H1 (cell line): ENCODE measurements at regions not wholly inside any gene's neighbourhood (a gene's known extent, or its start where the extent isn't known, plus 50 kb on each side); places are given as distances from the start of the nearest gene placed in this dataset.

Experiments
- CTCF ChIA-PET: fragments of 300-600 bp; sonication (Branson Sonifier 250); formaldehyde crosslinking; loops from one replicate; lab custom pipeline; 2021; ENCODE audit not compliant: partially characterized antibody; lab: Charles Lee
- POLR2A ChIA-PET: fragments of 300-600 bp; sonication (Branson Sonifier 250); formaldehyde crosslinking; loops from one replicate; lab custom pipeline; 2021; ENCODE audit warnings: inconsistent platforms; ENCODE audit not compliant: partially characterized antibody; lab: Charles Lee
- DNase-seq, 2 experiments: peaks; one replicate each; pipeline versions ENCODE4 v3.0.0 to v3.0.0-alpha.2; 2010 to 2022; ENCODE audit warnings: low spot score in 2 of 2, low read depth in 1 of 2, mixed read lengths in 1 of 2
- FAIRE-seq: peaks from 2 replicates; lab custom pipeline; 2011; peaks lifted over from hg19 to GRCh38; lab: Jason Lieb, UNC
- H2AFZ ChIP-seq: 2 replicates; pipeline ENCODE4 v1.8.1; 2012; ENCODE audit warnings: low read length, inconsistent platforms
- H2AK5ac ChIP-seq: 2 replicates; pipeline ENCODE4 v1.6.1; 2013; ENCODE audit warnings: low read depth, low read length
- H2BK120ac ChIP-seq: replicated peaks from 2 replicates; pipeline ENCODE3; 2013; ENCODE audit warnings: low read depth, low read length, inconsistent platforms
- H2BK12ac ChIP-seq: 2 replicates; pipeline ENCODE4 v1.6.1; 2013; ENCODE audit warnings: low read depth, low read length
- H2BK15ac ChIP-seq: 2 replicates; pipeline ENCODE4 v1.6.1; 2013; ENCODE audit warnings: low read length
- H2BK20ac ChIP-seq: 2 replicates; pipeline ENCODE4 v1.6.1; 2013; ENCODE audit warnings: low read length
- H2BK5ac ChIP-seq: 2 replicates; pipeline ENCODE4 v1.6.1; 2013; ENCODE audit warnings: low read depth, low read length
- H3K14ac ChIP-seq: 2 replicates; pipeline ENCODE4 v1.6.1; 2013; ENCODE audit warnings: inconsistent platforms; ENCODE audit not compliant: insufficient read length
- H3K18ac ChIP-seq: 2 replicates; pipeline ENCODE4 v1.6.1; 2013; ENCODE audit warnings: low read length; ENCODE audit errors: extremely low read depth
- H3K23ac ChIP-seq: 2 replicates; pipeline ENCODE4 v1.6.1; 2013; ENCODE audit warnings: inconsistent platforms; ENCODE audit not compliant: insufficient read length
- H3K23me2 ChIP-seq: 2 replicates; pipeline ENCODE4 v1.6.1; 2013; ENCODE audit warnings: low read depth, low read length
- H3K27ac ChIP-seq: 2 replicates; pipeline ENCODE4 v1.6.1; 2011; ENCODE audit warnings: low read depth, low read length, inconsistent platforms
- H3K27me3 ChIP-seq, 4 experiments: replicated peaks in 1 of 4; 1 replicate in 1 of 4; 2 replicates in 3 of 4; pipeline versions ENCODE4 v1.6.1 to v1.8.1; 2011 to 2013; ENCODE audit warnings: low read length in 3 of 4, mild to moderate bottlenecking in 3 of 4, inconsistent platforms in 2 of 4, mixed read lengths in 2 of 4, moderate library complexity in 1 of 4; ENCODE audit not compliant: control insufficient read depth in 3 of 4, insufficient read depth in 3 of 4; ENCODE audit errors: extremely low read depth in 1 of 4
- H3K36me3 ChIP-seq, 4 experiments: 2 replicates each; pipeline versions ENCODE4 v1.6.1 to v1.8.1; 2011 to 2013; ENCODE audit warnings: mild to moderate bottlenecking in 4 of 4, low read length in 3 of 4, moderate library complexity in 2 of 4, control low read depth in 1 of 4, inconsistent platforms in 1 of 4; ENCODE audit not compliant: insufficient read depth in 4 of 4, control insufficient read depth in 2 of 4
- H3K4ac ChIP-seq: replicated peaks from 2 replicates; pipeline ENCODE3; 2013; ENCODE audit warnings: low read length, low read depth, mixed read lengths, inconsistent platforms; ENCODE audit not compliant: insufficient read length
- H3K4me1 ChIP-seq, 4 experiments: replicated peaks in 1 of 4; 1 replicate in 1 of 4; 2 replicates in 3 of 4; pipeline versions ENCODE4 v1.6.1 to v1.8.1; 2011 to 2013; ENCODE audit warnings: low read length in 3 of 4, inconsistent platforms in 2 of 4, mixed read lengths in 1 of 4; ENCODE audit not compliant: insufficient read depth in 4 of 4, control insufficient read depth in 3 of 4
- H3K4me2 ChIP-seq, 2 experiments: 2 replicates each; pipeline versions ENCODE4 v1.6.1 to v1.8.1; 2011 to 2013; ENCODE audit warnings: low read depth in 2 of 2, low read length in 2 of 2, control low read depth in 1 of 2, inconsistent platforms in 1 of 2, mild to moderate bottlenecking in 1 of 2; ENCODE audit not compliant: insufficient read depth in 1 of 2
- H3K4me3 ChIP-seq, 4 experiments: fragments of 200-600, 300-600 bp in 1 of 4; sonication (generic), shearing (Covaris generic), sonication (Bioruptor Twin) in 1 of 4; 2 replicates each; pipeline versions ENCODE4 v1.5.1 to v1.8.1; 2011 to 2016; ENCODE audit warnings: low read length in 4 of 4, low read depth in 3 of 4, control low read depth in 2 of 4, inconsistent platforms in 2 of 4, mild to moderate bottlenecking in 2 of 4, mixed read lengths in 1 of 4, moderate library complexity in 1 of 4; ENCODE audit not compliant: insufficient read depth in 2 of 4; ENCODE audit errors: extremely low read depth in 1 of 4
- H3K56ac ChIP-seq: replicated peaks from 2 replicates; pipeline ENCODE3; 2013; ENCODE audit warnings: low read depth, mild to moderate bottlenecking, mixed read lengths, low read length, inconsistent platforms; ENCODE audit not compliant: insufficient read length
- H3K79me1 ChIP-seq: 2 replicates; pipeline ENCODE4 v1.6.1; 2013; ENCODE audit warnings: low read depth, low read length, control low read depth
- H3K79me2 ChIP-seq, 2 experiments: 2 replicates each; pipeline versions ENCODE4 v1.6.1 to v1.8.1; 2012 to 2013; ENCODE audit warnings: low read length in 2 of 2, mild to moderate bottlenecking in 2 of 2, inconsistent platforms in 1 of 2; ENCODE audit not compliant: insufficient read depth in 2 of 2, control insufficient read depth in 1 of 2
- H3K9ac ChIP-seq, 4 experiments: replicated peaks in 1 of 4; 1 replicate in 1 of 4; 2 replicates in 3 of 4; pipeline versions ENCODE4 v1.6.1 to v1.8.1; 2011 to 2013; ENCODE audit warnings: low read depth in 3 of 4, low read length in 3 of 4, control low read depth in 2 of 4, mild to moderate bottlenecking in 2 of 4, moderate library complexity in 2 of 4, inconsistent platforms in 1 of 4; ENCODE audit errors: extremely low read depth in 1 of 4
- H3K9me3 ChIP-seq, 2 experiments: 2 replicates each; pipeline versions ENCODE4 v1.6.1 to v1.8.1; 2012 to 2013; ENCODE audit warnings: mild to moderate bottlenecking in 2 of 2, moderate library complexity in 2 of 2, control low read depth in 1 of 2, inconsistent platforms in 1 of 2, low read depth in 1 of 2, low read length in 1 of 2, mixed read lengths in 1 of 2; ENCODE audit not compliant: insufficient read depth in 2 of 2
- H4K20me1 ChIP-seq, 2 experiments: replicated peaks in 1 of 2; 2 replicates each; pipeline versions ENCODE3 to v1.8.1; 2011 to 2013; ENCODE audit warnings: inconsistent platforms in 2 of 2, low read length in 2 of 2, mild to moderate bottlenecking in 1 of 2; ENCODE audit not compliant: insufficient read depth in 2 of 2, control insufficient read depth in 1 of 2
- H4K5ac ChIP-seq: 2 replicates; pipeline ENCODE4 v1.6.1; 2013; ENCODE audit warnings: low read length, low read depth, mixed read lengths, inconsistent platforms; ENCODE audit not compliant: insufficient read length
- H4K8ac ChIP-seq: 2 replicates; pipeline ENCODE4 v1.8.0; 2013; ENCODE audit warnings: mild to moderate bottlenecking, moderate library complexity, low read length, inconsistent platforms; ENCODE audit not compliant: insufficient read depth; ENCODE audit errors: extremely low read depth
- H4K91ac ChIP-seq: replicated peaks from 2 replicates; pipeline ENCODE3; 2013; ENCODE audit warnings: low read length, mixed read lengths, inconsistent platforms; ENCODE audit not compliant: insufficient read length
- ASH2L ChIP-seq: fragments of 200-600, 300-600 bp; sonication (generic); IDR thresholded peaks from one replicate; pipeline ENCODE4 v1.7.1; 2017; ENCODE audit warnings: low read length
- CBX8 ChIP-seq: fragments of 300-800, 300-1000 bp; sonication (generic); IDR thresholded peaks from 2 replicates; pipeline ENCODE4 v1.7.1; 2016; ENCODE audit warnings: low read depth, low read length, borderline replicate concordance
- EGR1 ChIP-seq: IDR thresholded peaks from 2 replicates; pipeline ENCODE4 v1.6.1; 2011; ENCODE audit warnings: low read depth, low read length, borderline replicate concordance
- POU5F1 ChIP-seq: IDR thresholded peaks from 2 replicates; pipeline ENCODE4 v1.6.1; 2011; ENCODE audit warnings: low read depth, mild to moderate bottlenecking, low read length, moderate library complexity
- RAD21 ChIP-seq, 2 experiments: IDR thresholded peaks in 1 of 2; conservative IDR thresholded peaks in 1 of 2; 2 replicates each; pipeline ENCODE4 v1.6.1; 2011; ENCODE audit warnings: low read depth in 2 of 2, low read length in 2 of 2, improper control_type of control experiment in 1 of 2, inconsistent platforms in 1 of 2, mild to moderate bottlenecking in 1 of 2, moderate library complexity in 1 of 2
- RNF2 ChIP-seq: fragments of 200-900, 300-1000 bp; sonication (generic); IDR thresholded peaks from 2 replicates; pipeline ENCODE4 v1.7.1; 2016; ENCODE audit warnings: borderline replicate concordance, low read depth, mild to moderate bottlenecking, antibody characterized with exemption, low read length; ENCODE audit not compliant: poor library complexity, severe bottlenecking; ENCODE audit errors: missing control alignments
- SIX5 ChIP-seq: IDR thresholded peaks from 2 replicates; pipeline ENCODE4 v1.6.1; 2011; ENCODE audit warnings: mild to moderate bottlenecking, low read depth, low read length
- TAF1 ChIP-seq: IDR thresholded peaks from 2 replicates; pipeline ENCODE4 v1.6.1; 2011; ENCODE audit warnings: mild to moderate bottlenecking, low read depth, low read length
- WGBS, 2 experiments: shearing (Covaris generic) in 1 of 2; methylation state at CpG; one replicate each; pipeline versions ENCODE4 v1.1.6 to v1.1.7; 2013 to 2015; ENCODE audit warnings: low lambda C conversion rate in 2 of 2, mixed read lengths in 2 of 2, inconsistent platforms in 1 of 2, low coverage in 1 of 2, missing lambda C conversion rate in 1 of 2; ENCODE audit not compliant: insufficient replicate concordance in 2 of 2, insufficient coverage in 1 of 2, insufficient read length in 1 of 2; ENCODE audit errors: extremely low coverage in 1 of 2, missing lambda C conversion rate in 1 of 2; 5-methylcytosine and 5-hydroxymethylcytosine counted together
- TF ChIP-seq, protein P1 (sequence below): IDR thresholded peaks from 2 replicates; pipeline ENCODE4 v1.6.1; 2011; ENCODE audit warnings: low read depth, mild to moderate bottlenecking, low read length; ENCODE audit not compliant: insufficient read depth
- TF ChIP-seq, protein P2 (sequence below): IDR thresholded peaks from 2 replicates; pipeline ENCODE4 v1.6.1; 2012; ENCODE audit warnings: low read length, inconsistent platforms

DNA sequence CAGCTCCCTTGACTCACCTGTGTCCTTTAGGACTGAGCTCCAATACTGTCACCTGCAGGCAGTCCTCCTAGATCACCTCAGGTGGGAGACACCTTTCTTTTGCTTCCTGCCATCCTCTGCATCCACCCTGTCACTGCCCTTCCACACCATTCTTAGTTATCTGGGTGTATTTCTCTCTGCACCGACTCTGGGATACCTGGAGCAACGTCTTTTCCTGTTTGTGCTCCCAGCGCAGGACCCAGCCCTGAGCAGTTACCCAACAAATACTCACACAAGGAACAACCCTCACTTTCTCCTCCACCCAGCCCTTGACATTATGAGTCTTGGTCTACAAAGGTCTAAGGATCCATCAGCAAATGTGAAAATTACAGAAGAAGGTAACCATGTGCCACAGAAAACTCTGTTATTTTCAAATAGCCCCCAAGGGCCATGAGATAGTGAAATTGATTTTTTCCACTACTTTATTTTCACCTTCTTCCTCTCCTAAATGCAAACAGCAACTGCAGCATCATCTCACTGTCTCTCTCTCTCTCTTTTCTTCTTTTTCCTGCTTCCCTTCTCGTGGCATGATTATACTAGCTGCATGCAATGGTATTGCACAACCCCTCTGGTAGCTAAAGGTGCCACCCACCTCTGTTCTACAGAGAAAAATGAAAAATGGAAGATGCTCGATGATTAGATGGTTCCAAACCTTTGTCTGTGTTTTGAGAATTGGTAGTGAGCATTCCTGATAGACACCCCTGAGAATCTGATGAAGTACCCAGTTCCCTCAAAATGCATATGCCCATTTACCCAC, 89.0 kb downstream of the MIS18A start:
- Histone ChIP-seq H3K79me2 (no peaks in the 10 kb centered on the region), H3K23me2 (no peaks in the 10 kb centered on the region), H2AFZ (no peak overlapping the region), H3K56ac (no peak overlapping the region), H3K9ac (no peak overlapping the region), H2AK5ac (no peak overlapping the region), H4K20me1 (no peaks in the 10 kb centered on the region), H2BK5ac (no peak overlapping the region), H4K91ac (no peak overlapping the region), H3K27ac (no peak overlapping the region), H4K5ac (no peak overlapping the region), H3K36me3 (no peaks in the 10 kb centered on the region), H2BK120ac (no peak overlapping the region), H2BK20ac (no peak overlapping the region), H3K4ac (no peak overlapping the region), H3K27me3 (no peaks in the 10 kb centered on the region), H3K4me1 (0 out of 7 replicates have a peak, but pooled peaks cover 0 to 2% (median 0%) of the 10 kb centered on the region in 4 experiments), H3K9me3 (no peaks in the 10 kb centered on the region), H3K23ac (no peak overlapping the region), H4K8ac (no peak overlapping the region), H3K79me1 (no peaks in the 10 kb centered on the region), H3K14ac (no peak overlapping the region), H3K18ac (no peak overlapping the region), H3K4me3 (no peak overlapping the region), H2BK15ac (no peak overlapping the region), H2BK12ac (no peak overlapping the region), H3K4me2 (no peak overlapping the region)
- DNase-seq (no peak), FAIRE-seq (no peak)
- ChIA-PET POLR2A (no interaction called here), CTCF (interaction anchor here (1.0 kb wide), 1 partner anchor 46 kb away, joined by 3 read pairs; no protein-coding TSS in a partner anchor)
- 88% methylated on average over 5 of the region's 5 CpGs; no CpG with 5 or more reads in 1 of the 2 experiments for WGBS, 2 experiments
- TF ChIP-seq EGR1 (no peak), CBX8 (no peak), POU5F1 (no peak), ASH2L (no peak), SIX5 (no peak), TAF1 (no peak), RAD21 (IDR thresholded peaks at IDR 0.05 in 1 of 2, conservative IDR thresholded peaks at IDR 0.05 in 1 of 2; ENCODE audit: low read depth in 2 of 2, low read length in 2 of 2) (no peak), RNF2 (no peak)
- TF ChIP-seq, protein P1, sequence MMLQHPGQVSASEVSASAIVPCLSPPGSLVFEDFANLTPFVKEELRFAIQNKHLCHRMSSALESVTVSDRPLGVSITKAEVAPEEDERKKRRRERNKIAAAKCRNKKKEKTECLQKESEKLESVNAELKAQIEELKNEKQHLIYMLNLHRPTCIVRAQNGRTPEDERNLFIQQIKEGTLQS, result no peak
- TF ChIP-seq, protein P2, sequence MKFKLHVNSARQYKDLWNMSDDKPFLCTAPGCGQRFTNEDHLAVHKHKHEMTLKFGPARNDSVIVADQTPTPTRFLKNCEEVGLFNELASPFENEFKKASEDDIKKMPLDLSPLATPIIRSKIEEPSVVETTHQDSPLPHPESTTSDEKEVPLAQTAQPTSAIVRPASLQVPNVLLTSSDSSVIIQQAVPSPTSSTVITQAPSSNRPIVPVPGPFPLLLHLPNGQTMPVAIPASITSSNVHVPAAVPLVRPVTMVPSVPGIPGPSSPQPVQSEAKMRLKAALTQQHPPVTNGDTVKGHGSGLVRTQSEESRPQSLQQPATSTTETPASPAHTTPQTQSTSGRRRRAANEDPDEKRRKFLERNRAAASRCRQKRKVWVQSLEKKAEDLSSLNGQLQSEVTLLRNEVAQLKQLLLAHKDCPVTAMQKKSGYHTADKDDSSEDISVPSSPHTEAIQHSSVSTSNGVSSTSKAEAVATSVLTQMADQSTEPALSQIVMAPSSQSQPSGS, result no peak
